ENCODE measurements at regions not wholly inside any gene's neighbourhood (a gene's known extent, or its start where the extent isn't known, plus 50 kb on each side); places are given as distances from the start of the nearest gene placed in this dataset.

DNA sequence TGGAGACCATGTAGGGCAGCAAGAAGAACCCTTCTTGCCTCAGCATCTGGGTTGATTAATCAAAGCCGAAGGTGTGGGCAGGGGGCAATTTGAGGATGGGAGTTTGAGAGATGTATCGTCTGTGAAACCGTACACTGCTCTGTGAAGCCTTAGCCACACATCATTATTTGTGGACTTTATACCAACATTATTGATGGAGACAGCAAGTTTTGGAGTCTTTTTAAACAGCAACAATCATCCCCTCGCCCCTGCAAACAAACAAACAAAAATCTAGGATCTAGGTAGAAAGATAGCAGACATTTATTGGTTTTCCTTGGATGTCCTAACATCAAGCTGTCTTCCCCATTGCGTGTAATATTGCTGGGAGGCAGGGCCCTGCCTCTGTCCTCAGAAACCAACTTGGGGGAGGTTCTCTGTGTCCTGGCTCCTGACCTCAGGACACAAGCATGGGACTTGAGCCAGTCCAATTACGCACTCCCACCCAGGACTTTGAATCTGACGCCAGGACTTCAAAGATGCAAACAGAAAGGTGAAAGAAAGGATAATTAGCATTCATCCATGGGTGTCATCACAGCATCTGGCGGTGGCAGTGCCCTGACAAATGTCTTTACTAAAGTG lies 61.6 kb upstream of the PLET1 start:
- POLR2A ChIA-PET (ENCODE audit: unreplicated experiment) = no interaction called here

More for the DNA sequence above, 61.6 kb upstream of the PLET1 start:
- no peak overlapping the region for H3K27ac ChIP-seq (ENCODE audit: insufficient read depth, low read length)
- BruUV-seq (replicated peaks) = no TSS peak
- ATAC-seq (ENCODE audit: low read depth) = no peak
- H3K9ac ChIP-seq (ENCODE audit: low read depth, low read length) = no peak overlapping the region
- peak overlapping the region; percentile 53; the same call in 1 of the 2 replicates for H2BK120ac ChIP-seq (ENCODE audit: low read depth, low read length)
- H4K5ac ChIP-seq (ENCODE audit: low read depth, low read length) = no peak overlapping the region
- H3K9me1 ChIP-seq (ENCODE audit: insufficient read depth, low read length) = peaks cover 7% of the 10 kb centered on the region; the same call in 1 of the 2 replicates
- H3K18ac ChIP-seq (ENCODE audit: low read depth, low read length) = 0 out of 2 replicates have a peak overlapping the region, but pooled peaks have one; percentile 0
- dilution Hi-C loops (cut with HindIII; ENCODE audit: low sequenced_read_pairs, unreplicated experiment) = no loop called here
- H3K14ac ChIP-seq (replicated peaks; ENCODE audit: low read depth, low read length) = peak overlapping the region; percentile 68
- in situ Hi-C loops (cut with MboI; ENCODE audit: low sequenced_read_pairs) = loop anchor here (5.0 kb wide), 1 partner anchor 40 kb away; no protein-coding TSS in a partner anchor
- no peaks in the 10 kb centered on the region for H3K79me1 ChIP-seq (ENCODE audit: low read depth in 1 of 2, low read length in 2 of 2)
- no peaks in the 10 kb centered on the region for H3K9me3 ChIP-seq (ENCODE audit: control insufficient read depth, insufficient read depth, low read length)
- H3K4ac ChIP-seq (ENCODE audit: low read depth, low read length) = peak overlapping the region; percentile 51
- H3K4me2 ChIP-seq (ENCODE audit: low read depth, low read length) = no peak overlapping the region
- H4K8ac ChIP-seq (ENCODE audit: low read depth in 2 of 2, low read length in 2 of 2) = peak overlapping the region in 1 of 2 experiments; percentile 17; a peak in 1 of 4 replicates
- no peak overlapping the region for H3K4me3 ChIP-seq (ENCODE audit: insufficient read depth, low read depth, low read length)
- no peak for DNase-seq
- intact Hi-C loops (cut with micrococcal nuclease) = no loop called here
- H3K36me3 ChIP-seq (ENCODE audit: control insufficient read depth, insufficient read depth, low read length) = no peaks in the 10 kb centered on the region
- peaks cover 18% of the 10 kb centered on the region for H3K4me1 ChIP-seq (ENCODE audit: control insufficient read depth, insufficient read depth, low read length)
- TF ChIP-seq MAZ (IDR thresholded peaks at IDR 0.05; ENCODE audit: borderline replicate concordance, low read depth, low read length) (no peak), CEBPB (IDR thresholded peaks at IDR 0.05; ENCODE audit: low read depth, low read length) (no peak), SMC3 (IDR thresholded peaks at IDR 0.05; ENCODE audit: low read depth, low read length) (no peak), BHLHE40 (IDR thresholded peaks at IDR 0.05; ENCODE audit: low read depth, low read length) (no peak), RFX5 (IDR thresholded peaks at IDR 0.05; ENCODE audit: low read depth, low read length) (no peak), CHD1 (IDR thresholded peaks at IDR 0.05; ENCODE audit: low read depth, low read length) (no peak), POLR2A (IDR thresholded peaks at IDR 0.05; ENCODE audit: low read depth, low read length) (no peak), FOS (IDR thresholded peaks at IDR 0.05; ENCODE audit: low read depth, low read length) (no peak), NFE2L2 (IDR thresholded peaks at IDR 0.05; ENCODE audit: low read depth, low read length) (no peak)
- TF ChIP-seq, protein P1, sequence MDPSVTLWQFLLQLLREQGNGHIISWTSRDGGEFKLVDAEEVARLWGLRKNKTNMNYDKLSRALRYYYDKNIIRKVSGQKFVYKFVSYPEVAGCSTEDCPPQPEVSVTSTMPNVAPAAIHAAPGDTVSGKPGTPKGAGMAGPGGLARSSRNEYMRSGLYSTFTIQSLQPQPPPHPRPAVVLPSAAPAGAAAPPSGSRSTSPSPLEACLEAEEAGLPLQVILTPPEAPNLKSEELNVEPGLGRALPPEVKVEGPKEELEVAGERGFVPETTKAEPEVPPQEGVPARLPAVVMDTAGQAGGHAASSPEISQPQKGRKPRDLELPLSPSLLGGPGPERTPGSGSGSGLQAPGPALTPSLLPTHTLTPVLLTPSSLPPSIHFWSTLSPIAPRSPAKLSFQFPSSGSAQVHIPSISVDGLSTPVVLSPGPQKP (IDR thresholded peaks at IDR 0.05; ENCODE audit: borderline replicate concordance, low read depth, low read length) = no peak
- CTCF ChIA-PET = no interaction called here
- H2AFZ ChIP-seq (replicated peaks; ENCODE audit: low read length, poor library complexity) = peak overlapping the region; percentile 23
- H4K91ac ChIP-seq (ENCODE audit: insufficient read depth, low read depth, low read length) = 0 out of 2 replicates have a peak overlapping the region, but pooled peaks have one; percentile 18
- peak overlapping the region; percentile 27; the same call in 1 of the 2 replicates for H2AK5ac ChIP-seq (ENCODE audit: low read depth, low read length)
- 0 out of 2 replicates have a peak overlapping the region, but pooled peaks have one; percentile 40 for H3K23ac ChIP-seq (ENCODE audit: low read depth, low read length)
- no peaks in the 10 kb centered on the region for H3K27me3 ChIP-seq (ENCODE audit: control insufficient read depth, insufficient read depth, low read length)
- 0 out of 3 replicates have a peak overlapping the region, but pooled peaks have one; percentile 29 for H2BK15ac ChIP-seq (ENCODE audit: low read depth, low read length)
- no peaks in the 10 kb centered on the region for H4K20me1 ChIP-seq (ENCODE audit: insufficient read depth, low read length)
- peak overlapping the region; percentile 11 for H2AK9ac ChIP-seq (replicated peaks; ENCODE audit: low read depth, low read length, poor library complexity)
- peak overlapping the region; percentile 59; the same call in 1 of the 2 replicates for H2BK20ac ChIP-seq (ENCODE audit: low read depth, low read length)
- 80% methylated on average over 2 of the region's 8 CpGs; no CpG with 5 or more reads in 1 of the 2 experiments for WGBS, 2 experiments (ENCODE audit: extremely low coverage in 2 of 2, insufficient read length in 1 of 2)
- H3K56ac ChIP-seq (ENCODE audit: extremely low read depth, insufficient read depth, low read length) = no peak overlapping the region
- no peak overlapping the region for H2BK5ac ChIP-seq (ENCODE audit: low read depth, low read length, poor library complexity, severe bottlenecking)
